ENCODE measurements at regions not wholly inside any gene's neighbourhood (a gene's known extent, or its start where the extent isn't known, plus 50 kb on each side); places are given as distances from the start of the nearest gene placed in this dataset.
"Not testable (repeated sequence)": the region's sequence is repeated elsewhere in the genome, so short reads cannot be mapped to it uniquely, and the experiment has no call there.

DNA sequence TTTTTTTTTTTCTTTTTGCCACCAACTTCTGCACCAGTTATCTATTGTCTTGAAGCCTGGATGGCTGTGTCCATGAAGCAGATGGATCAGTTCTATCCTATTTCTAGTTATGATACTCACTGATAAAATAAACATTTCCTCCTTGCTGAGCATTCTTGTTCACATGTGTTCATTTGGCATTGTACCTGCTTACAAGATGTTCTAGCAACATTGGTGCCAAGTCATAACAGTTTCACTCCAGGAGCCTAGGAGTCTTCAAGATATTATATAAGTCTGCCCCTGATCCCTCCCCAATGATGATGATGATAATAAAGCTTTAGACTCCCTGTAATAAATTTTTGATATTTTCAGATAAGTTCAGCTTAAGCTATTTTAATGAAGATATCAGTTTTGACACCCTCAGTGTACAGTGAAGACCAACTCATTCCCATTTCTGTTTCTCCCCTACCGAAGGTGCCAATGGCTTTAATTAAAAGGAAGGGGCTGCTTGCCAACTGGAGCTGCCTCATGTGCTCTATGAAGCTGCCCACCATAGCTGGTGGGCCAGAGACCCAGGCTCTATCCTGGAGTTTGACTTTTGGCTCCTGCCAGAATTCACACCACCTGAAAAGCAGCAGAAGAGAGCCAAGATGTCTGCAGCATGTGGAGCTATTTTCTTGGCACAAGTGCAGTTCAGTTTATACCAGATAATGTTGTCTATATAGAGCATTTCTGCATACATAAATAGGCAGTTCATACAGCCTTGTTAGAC, 265.4 kb upstream of the TET2 start:
- FAIRE-seq (no peak), DNase-seq (ENCODE audit: low spot score in 2 of 2) (no peak)

DNA sequence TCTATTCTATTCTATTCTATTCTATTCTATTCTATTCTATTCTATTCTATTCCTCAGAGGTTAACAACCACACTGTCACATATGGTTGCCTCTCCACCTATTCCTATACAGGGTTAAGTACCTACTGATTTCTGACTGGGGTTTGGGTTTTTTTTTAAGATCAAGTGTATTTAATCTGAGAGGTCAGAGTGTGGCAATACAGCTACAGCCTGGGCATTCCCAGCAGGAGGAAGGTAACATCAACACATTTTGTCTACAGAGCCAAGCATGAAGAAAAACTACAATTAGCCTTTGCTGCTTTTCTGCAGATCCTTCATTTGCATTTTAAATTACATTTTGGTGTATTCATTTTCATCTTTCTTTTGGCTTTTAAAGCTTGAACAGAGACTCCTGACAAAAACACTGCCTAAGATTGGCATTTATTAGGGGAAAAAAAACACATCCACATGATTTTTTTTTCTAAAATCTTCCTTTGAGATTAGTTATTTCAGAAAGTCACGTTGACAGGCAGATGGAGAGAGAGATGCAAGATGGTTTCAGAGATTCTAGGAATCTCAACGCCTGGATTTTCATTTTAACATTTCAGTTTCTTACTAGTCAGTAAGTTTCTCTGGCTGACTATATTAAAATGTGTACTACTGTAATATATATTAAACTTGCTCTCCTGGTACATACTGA, 255.9 kb upstream of the TET2 start:
- FAIRE-seq (no peak), DNase-seq (ENCODE audit: low spot score in 2 of 2) (no peak)

GRCh38 chr4:104896660-104897645, 249.7 kb upstream of the TET2 start:
- DNase-seq (ENCODE audit: low spot score in 2 of 2) (no peak), FAIRE-seq (no peak)

DNA sequence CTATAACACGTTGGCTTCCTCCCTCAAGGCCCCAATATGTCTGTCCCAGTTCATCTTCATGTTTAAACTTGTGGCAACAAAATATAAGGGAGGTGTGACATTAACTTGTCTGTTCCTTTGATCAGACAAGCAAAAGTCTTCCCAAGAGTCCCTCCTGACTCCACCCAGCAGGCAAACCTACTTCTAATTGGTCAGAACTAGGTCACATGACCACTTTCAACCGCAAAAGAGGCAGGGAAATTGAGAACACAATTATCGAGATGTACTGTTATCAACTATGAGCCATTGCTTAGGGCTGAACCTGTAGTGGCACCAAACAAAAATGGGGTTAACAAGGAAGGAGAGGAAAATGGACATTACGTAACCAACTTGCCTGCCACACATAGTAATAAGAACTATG, 246.8 kb upstream of the TET2 start:
- FAIRE-seq (no peak), DNase-seq (ENCODE audit: low spot score in 2 of 2) (no peak)

GRCh38 chr4:104901438-104901837, 245.2 kb upstream of the TET2 start:
- FAIRE-seq: no peak
- peak; percentile 14 to 16 for DNase-seq (ENCODE audit: low spot score in 2 of 2)

DNA sequence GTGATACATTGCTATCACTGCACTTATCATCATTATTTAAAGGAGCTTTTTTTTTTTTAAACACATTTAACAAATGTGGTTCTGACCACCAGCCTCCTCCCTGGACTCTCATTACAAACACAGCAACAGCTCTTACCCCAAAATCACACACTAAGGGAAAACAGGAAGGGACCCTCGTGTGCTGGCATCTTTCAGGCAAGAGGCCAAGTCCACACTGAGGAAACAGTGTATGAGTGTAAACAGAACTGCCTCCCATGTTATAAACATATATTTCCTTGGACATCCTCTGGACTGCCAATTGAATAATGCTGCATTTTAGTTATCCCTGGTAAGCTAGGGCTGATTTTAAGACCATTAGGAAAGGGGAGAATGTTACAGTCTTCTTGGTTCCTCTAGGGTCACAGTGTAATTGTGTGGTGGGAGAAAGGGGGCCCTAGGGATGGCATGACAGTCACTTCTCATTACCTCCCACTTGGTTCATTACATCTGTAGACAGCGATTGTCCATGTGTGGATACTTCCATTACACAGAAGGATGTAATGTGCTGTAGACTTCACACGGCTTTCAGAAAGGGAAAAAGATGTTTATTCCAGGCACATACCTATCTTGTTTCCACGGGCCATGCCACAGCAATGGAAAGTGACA, 244.6 kb upstream of the TET2 start:
- FAIRE-seq: no peak
- no peak for DNase-seq (ENCODE audit: low spot score in 2 of 2)

GRCh38 chr4:104905065-104905464, 241.6 kb upstream of the TET2 start:
- FAIRE-seq: no peak
- DNase-seq (ENCODE audit: low spot score in 2 of 2): no peak

GRCh38 chr4:104905546-104905945, 241.1 kb upstream of the TET2 start:
- DNase-seq (ENCODE audit: low spot score in 2 of 2) (no peak), FAIRE-seq (no peak)

DNA sequence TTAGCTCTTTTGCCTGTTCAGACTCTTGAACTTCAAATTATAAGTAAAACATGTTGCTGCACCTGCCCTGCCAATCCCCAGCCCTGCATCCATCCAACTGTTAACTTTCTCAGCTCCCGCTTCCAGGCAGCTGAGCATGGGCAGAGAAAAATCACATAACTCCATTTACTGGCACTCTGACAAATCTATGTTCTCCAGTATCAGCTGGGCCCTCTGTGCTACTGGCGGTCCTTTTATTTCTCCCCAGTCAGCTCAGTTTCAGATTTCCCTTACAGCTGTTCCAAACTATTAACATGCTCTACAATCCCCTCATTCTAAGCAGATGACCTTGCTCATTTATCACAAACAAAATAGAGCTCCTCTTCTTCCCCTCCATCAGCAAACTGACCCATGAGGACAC, 240.4 kb upstream of the TET2 start:
- no peak for FAIRE-seq
- DNase-seq (ENCODE audit: low spot score in 2 of 2): no peak

DNA sequence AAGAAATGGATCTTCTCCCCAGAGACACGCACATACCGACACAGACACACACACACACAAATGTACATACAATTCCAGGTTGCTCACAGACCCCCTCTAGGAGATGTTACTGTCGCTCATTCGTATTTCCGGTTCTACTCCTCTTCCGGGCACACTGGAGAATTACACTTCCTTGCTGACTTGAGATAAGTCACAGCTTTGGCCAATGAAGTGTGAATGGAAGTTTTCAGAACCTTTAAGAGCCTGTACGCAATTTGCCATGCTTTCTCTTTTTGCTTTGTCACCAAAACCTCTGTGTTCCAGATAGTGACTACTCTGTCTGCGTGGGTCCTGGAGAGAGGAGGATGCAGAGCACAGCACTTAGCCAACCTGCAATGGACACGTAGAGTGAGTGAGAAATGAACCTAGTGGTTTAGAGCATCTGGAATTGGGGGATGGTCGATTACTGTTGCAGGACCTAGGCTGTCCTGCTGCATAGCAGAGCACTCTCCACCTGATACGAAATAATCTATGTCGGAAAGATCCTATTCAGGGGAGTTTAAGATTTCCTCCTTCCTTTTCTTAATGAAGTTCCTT, 239.5 kb upstream of the TET2 start:
- FAIRE-seq (no peak), DNase-seq (ENCODE audit: low spot score in 2 of 2) (no peak)

- DNase-seq (ENCODE audit: low spot score in 2 of 2) (no peak), FAIRE-seq (no peak)
Measured at GRCh38 chr4:104907991-104908390, 238.7 kb upstream of the TET2 start.

DNA sequence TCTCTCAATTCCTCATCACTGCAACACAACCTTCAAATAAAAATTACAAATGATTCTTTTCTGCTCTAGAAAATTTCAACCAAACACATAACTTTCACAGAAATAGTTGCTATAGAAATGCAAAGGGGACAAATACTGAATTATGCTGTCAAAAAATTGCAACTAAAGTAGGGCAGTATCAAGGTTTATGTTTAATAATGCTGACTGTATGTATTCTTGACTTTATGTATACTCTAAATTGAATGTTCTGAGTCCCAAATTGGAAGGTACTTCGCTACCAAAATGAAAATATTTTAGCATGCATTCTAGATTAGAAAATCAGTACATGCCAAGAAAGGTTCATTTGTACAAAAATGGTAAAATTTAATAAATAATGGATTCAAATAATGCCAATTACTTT, 237.3 kb upstream of the TET2 start:
- FAIRE-seq (no peak), DNase-seq (ENCODE audit: low spot score in 2 of 2) (no peak)

DNA sequence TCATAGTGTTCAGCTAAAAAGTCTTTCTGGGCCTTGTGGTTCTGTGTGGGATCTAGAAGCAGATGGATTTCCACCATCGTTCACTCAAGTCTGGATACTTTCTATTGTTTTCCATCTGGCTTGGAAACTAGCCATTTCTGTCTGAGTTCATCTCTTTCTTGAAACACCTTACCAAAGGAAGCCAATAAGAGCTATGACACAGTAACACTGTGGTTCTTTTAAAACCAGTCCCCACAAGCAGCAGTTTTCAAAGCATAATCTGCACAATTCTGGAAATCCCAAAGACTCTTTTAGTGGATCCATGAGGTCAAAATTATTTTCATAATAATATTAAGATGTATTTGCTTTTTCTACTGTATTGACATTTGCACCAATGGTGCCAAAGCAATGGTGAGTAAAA, 234.2 kb upstream of the TET2 start:
- no peak for FAIRE-seq
- no peak for DNase-seq (ENCODE audit: low spot score in 2 of 2)

DNA sequence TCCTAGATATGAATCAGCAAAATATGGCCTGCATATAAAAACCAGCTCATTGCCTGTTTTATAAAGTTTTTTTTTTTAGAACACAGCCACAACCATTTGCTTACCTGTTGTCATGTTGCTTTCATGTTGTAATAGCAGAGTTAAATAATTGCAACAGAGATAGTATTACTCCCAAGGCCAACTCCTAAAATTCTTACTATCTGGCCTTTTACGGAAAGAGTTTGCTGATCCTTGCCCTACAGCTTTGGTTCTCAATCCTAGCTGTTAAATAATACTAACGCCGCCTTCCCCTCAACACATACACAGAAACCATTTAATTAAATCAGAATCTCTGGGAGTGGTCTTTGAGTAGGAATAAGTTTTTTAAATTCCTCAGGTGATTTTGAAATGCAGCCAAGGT, 231.3 kb upstream of the TET2 start:
- DNase-seq (ENCODE audit: low spot score in 2 of 2) (no peak), FAIRE-seq (no peak)

GRCh38 chr4:104915864-104916263, 230.8 kb upstream of the TET2 start:
- no peak for FAIRE-seq
- DNase-seq (ENCODE audit: low spot score in 2 of 2): no peak

- DNase-seq (ENCODE audit: low spot score in 2 of 2): no peak
- no peak for FAIRE-seq
Measured at GRCh38 chr4:104919406-104919805, 227.3 kb upstream of the TET2 start.

DNA sequence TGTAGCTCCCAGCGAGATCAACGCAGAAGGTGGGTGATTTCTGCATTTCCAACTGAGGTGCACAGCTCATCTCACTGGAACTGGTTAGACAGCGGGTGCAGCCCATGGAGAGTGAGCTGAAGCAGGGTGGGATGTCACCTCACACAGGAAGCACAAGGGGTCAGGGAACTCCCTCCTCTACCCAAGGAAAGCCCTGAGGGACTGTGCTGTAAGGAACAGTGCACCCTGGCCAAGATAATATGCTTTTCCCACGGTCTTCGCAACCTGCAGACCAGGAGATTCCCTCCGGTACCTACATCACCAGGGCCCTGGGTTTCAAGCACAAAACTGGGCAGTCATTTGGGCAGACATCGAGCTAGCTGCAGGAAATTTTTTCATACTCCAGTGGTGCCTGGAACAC, 216.4 kb upstream of the TET2 start:
- FAIRE-seq: no peak
- DNase-seq (ENCODE audit: low spot score in 2 of 2): no peak

- DNase-seq (ENCODE audit: low spot score in 2 of 2); FAIRE-seq: not testable (repeated sequence)
Measured at GRCh38 chr4:104930745-104931736, 215.6 kb upstream of the TET2 start.

DNA sequence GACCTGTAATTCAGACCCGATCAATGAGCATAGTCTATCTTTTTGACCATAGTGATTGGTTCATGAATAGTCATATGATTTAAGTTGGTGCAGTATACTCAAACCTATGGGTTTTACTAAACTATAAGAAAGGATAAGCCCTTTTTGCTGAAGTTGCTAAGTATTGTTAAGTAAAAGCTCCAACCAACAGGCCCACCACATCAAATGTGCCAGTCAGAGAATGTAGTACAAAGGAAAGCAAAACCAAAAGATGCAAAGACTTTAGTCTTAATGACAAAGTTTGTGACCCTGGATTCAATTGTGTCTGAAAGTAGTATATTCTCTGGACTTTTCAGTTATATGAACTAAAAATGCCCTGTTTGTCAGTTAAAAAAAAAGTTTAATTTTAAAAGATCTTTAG, 208.1 kb upstream of the TET2 start:
- no peak for FAIRE-seq
- DNase-seq (ENCODE audit: low spot score in 2 of 2): no peak

Measured in frontal cortex (tissue), 3 donors.